ENCODE measurements at regions not wholly inside any gene's neighbourhood (a gene's known extent, or its start where the extent isn't known, plus 50 kb on each side); places are given as distances from the start of the nearest gene placed in this dataset.

DNA sequence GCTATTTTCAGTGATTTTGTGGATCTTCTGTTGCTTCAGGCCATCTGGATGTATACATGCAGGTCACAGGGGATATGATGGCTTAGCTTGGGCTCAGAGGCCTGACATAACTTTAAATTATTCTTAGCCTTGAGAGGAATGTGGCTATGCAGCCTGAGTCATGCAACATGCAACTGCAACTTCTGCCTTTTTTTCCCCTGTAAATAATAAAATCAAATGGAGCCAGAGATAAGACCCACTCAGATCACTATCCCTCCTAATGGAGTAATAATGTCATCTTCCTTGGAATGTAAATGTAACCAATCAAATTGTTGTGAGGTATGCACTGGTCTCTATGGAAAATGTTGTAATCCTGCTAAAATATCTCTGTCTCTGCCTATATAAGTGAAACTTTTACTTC lies 54.9 kb downstream of the MAGEB17 start:
- no peak for TF ChIP-seq POLR2A (IDR thresholded peaks at IDR 0.05)
- TF ChIP-seq, protein P1, sequence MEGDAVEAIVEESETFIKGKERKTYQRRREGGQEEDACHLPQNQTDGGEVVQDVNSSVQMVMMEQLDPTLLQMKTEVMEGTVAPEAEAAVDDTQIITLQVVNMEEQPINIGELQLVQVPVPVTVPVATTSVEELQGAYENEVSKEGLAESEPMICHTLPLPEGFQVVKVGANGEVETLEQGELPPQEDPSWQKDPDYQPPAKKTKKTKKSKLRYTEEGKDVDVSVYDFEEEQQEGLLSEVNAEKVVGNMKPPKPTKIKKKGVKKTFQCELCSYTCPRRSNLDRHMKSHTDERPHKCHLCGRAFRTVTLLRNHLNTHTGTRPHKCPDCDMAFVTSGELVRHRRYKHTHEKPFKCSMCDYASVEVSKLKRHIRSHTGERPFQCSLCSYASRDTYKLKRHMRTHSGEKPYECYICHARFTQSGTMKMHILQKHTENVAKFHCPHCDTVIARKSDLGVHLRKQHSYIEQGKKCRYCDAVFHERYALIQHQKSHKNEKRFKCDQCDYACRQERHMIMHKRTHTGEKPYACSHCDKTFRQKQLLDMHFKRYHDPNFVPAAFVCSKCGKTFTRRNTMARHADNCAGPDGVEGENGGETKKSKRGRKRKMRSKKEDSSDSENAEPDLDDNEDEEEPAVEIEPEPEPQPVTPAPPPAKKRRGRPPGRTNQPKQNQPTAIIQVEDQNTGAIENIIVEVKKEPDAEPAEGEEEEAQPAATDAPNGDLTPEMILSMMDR (IDR thresholded peaks at IDR 0.05): no peak
- DNase-seq (no peak), ATAC-seq (no peak)
- intact Hi-C loops (cut with DNase I): no loop called here
- peaks cover 0 to 10% (median 0%) of the 10 kb centered on the region in 9 donors for H3K27me3 ChIP-seq
- no peak overlapping the region for H3K27ac ChIP-seq
- H3K9me3 ChIP-seq: peaks cover 0 to 16% (median 0%) of the 10 kb centered on the region in 12 donors
- H3K4me1 ChIP-seq: no peaks in the 10 kb centered on the region
- H3K4me3 ChIP-seq: no peak overlapping the region
- H3K36me3 ChIP-seq: no peaks in the 10 kb centered on the region

DNA sequence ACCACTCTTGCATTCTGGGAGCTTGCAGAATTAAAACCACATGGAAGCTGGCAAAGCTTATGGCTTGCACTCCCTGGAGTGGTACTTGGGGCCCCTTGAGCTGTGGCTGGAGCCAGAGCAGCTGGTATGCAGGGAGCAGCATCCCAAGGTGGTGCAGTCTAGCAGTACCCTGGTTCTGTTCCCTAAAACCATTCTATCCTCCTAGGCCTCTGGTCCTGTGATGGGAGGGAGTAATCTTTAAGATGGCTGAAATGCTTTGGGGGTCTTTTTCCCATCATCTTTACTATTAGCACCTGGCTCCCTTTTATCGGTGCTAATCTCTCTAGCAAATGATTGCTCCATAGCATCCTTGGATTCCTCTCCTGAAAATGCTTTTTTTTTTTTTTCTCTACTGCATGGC lies 56.1 kb downstream of the MAGEB17 start:
- whole genome bisulfite sequencing, 4 donors: 91 to 100% (median 98%) methylated on average over 1 of the region's 1 CpG
- Histone ChIP-seq H3K9me3 (peaks cover 0 to 16% (median 0%) of the 10 kb centered on the region in 12 donors), H3K4me3 (no peak overlapping the region), H3K36me3 (no peaks in the 10 kb centered on the region), H3K4me1 (no peaks in the 10 kb centered on the region), H3K27me3 (peaks cover 0 to 12% (median 0%) of the 10 kb centered on the region in 9 donors), H3K27ac (no peak overlapping the region)
- no peak for ATAC-seq
- intact Hi-C loops (cut with DNase I): no loop called here
- TF ChIP-seq POLR2A (IDR thresholded peaks at IDR 0.05): no peak
- TF ChIP-seq, protein P1 (IDR thresholded peaks at IDR 0.05): no peak
- no peak for DNase-seq

DNA sequence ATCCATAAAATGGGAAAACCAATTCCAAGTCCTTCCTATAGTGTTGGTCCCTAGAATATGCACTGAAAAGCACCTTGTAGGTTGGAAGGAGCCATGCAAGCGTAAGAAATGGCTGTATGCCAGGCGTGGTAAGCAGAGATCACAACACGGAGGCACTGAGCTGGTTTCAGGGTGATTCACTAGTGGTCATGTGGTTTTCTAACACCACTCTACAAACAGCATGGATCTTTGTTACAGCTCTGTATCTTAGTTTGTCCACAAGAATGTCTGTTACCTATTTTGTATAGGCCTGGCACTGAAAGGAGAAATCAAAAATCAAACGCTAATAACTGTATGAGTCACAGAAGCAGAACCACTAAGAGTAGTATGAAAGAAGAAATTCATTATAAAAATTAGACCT lies 71.9 kb downstream of the MAGEB17 start:
- no peaks in the 10 kb centered on the region for H3K9me3 ChIP-seq
- TF ChIP-seq, protein P1 (IDR thresholded peaks at IDR 0.05): no peak
- TF ChIP-seq POLR2A (IDR thresholded peaks at IDR 0.05): no peak
- H3K4me3 ChIP-seq: no peak overlapping the region
- no peak for DNase-seq
- H3K4me1 ChIP-seq: no peaks in the 10 kb centered on the region
- no peak for ATAC-seq
- 75 to 83% (median 81%) methylated on average over 4 of the region's 4 CpGs for WGBS, 4 donors
- H3K27ac ChIP-seq: no peak overlapping the region
- H3K36me3 ChIP-seq: no peaks in the 10 kb centered on the region
- peaks cover 0 to 22% (median 0%) of the 10 kb centered on the region in 9 donors for H3K27me3 ChIP-seq
- intact Hi-C loops (cut with DNase I): no loop called here

DNA sequence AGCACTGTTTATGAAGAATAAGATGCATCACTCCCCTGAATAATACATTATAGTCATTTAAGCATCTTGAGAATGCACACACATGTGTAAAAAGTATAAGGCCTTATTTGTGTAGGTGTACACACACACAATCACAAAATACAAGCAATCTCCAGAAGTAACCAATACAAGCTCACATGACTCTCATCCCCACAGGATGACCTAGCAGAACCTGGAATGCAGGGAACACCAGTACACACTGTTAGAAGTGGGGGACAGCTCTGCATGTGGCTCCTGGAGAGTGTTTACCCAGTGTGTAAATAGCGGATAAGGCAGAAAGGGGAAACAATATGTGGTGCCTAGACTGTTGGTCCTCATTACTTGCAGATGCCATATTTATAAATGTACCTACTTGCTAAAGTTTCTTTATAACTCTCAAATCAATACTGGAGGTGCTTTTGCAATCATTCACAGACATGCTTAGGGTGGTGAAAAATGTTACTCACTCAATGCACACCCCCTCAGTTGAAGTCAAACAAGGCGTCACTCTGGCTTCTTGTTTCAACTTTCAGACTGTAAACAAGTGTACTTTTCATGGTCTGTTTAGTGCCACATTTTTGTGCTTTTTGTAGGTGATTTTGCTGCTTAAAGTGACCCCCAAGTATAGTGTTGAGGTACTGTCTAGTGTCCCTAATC lies 73.1 kb downstream of the MAGEB17 start:
- Histone ChIP-seq H3K36me3 (no peaks in the 10 kb centered on the region), H3K4me1 (no peaks in the 10 kb centered on the region), H3K4me3 (no peak overlapping the region), H3K27me3 (peaks cover 0 to 25% (median 0%) of the 10 kb centered on the region in 9 donors), H3K27ac (no peak overlapping the region), H3K9me3 (no peaks in the 10 kb centered on the region)
- WGBS, 4 donors: 80 to 90% (median 87%) methylated on average over 2 of the region's 2 CpGs
- ATAC-seq: no peak
- no peak for TF ChIP-seq POLR2A (IDR thresholded peaks at IDR 0.05)
- TF ChIP-seq, protein P1 (IDR thresholded peaks at IDR 0.05): no peak
- intact Hi-C loops (cut with DNase I): no loop called here
- no peak for DNase-seq

Measured in heart left ventricle (tissue), 16 donors.